Suprapubic skin (tissue), 4 donors: ENCODE measurements at regions not wholly inside any gene's neighbourhood (a gene's known extent, or its start where the extent isn't known, plus 50 kb on each side); places are given as distances from the start of the nearest gene placed in this dataset.
"Not testable (repeated sequence)": the region's sequence is repeated elsewhere in the genome, so short reads cannot be mapped to it uniquely, and the experiment has no call there.

ENCODE experiments used
- DNase-seq, 2 donors: peaks; one replicate each; pipeline ENCODE4 v3.0.0-alpha.2; 2019; ENCODE audit warnings: low spot score in 2 of 2
- H3K27ac ChIP-seq: fragments of 200-600 bp; sonication (generic); one replicate; pipeline ENCODE4 v1.5.1; 2019
- H3K27me3 ChIP-seq: fragments of 200-600 bp; sonication (generic); one replicate; pipeline ENCODE4 v1.5.1; 2019
- H3K36me3 ChIP-seq: fragments of 200-600 bp; sonication (generic); one replicate; pipeline ENCODE4 v1.5.1; 2019
- H3K4me1 ChIP-seq: fragments of 200-600 bp; sonication (generic); one replicate; pipeline ENCODE4 v1.5.1; 2019
- H3K4me3 ChIP-seq: fragments of 200-600 bp; sonication (generic); one replicate; pipeline ENCODE4 v1.5.1; 2019; ENCODE audit warnings: mild to moderate bottlenecking
- H3K9me3 ChIP-seq: fragments of 200-600 bp; sonication (generic); one replicate; pipeline ENCODE4 v1.5.1; 2019
- CTCF ChIP-seq, 2 donors: fragments of 200-600 bp in 1 of 2; fragments of 450-650 bp in 1 of 2; sonication (generic) in 1 of 2; IDR thresholded peaks; one replicate each; pipeline ENCODE4 v1.5.1; 2016 to 2019; ENCODE audit warnings: antibody characterized with exemption in 2 of 2, mild to moderate bottlenecking in 1 of 2, moderate library complexity in 1 of 2
- EP300 ChIP-seq: sonication (generic); formaldehyde crosslinking; IDR thresholded peaks from one replicate; pipeline ENCODE4 v1.6.1; 2017; ENCODE audit warnings: antibody characterized with exemption
- POLR2A ChIP-seq, 2 donors: fragments of 450-650 bp; IDR thresholded peaks; one replicate each; pipeline ENCODE4 v1.6.1; 2017; ENCODE audit warnings: antibody characterized with exemption in 2 of 2, mild to moderate bottlenecking in 2 of 2, moderate library complexity in 2 of 2
- POLR2AphosphoS5 ChIP-seq, 3 donors: sonication (generic); formaldehyde crosslinking; IDR thresholded peaks; one replicate each; pipeline ENCODE4 v1.6.1; 2017; ENCODE audit warnings: antibody characterized with exemption in 3 of 3
- WGBS: methylation state at CpG from one replicate; pipeline ENCODE4 v1.1.5; 2018; 5-methylcytosine and 5-hydroxymethylcytosine counted together

- H3K4me3 ChIP-seq, result no peak overlapping the region
- H3K9me3 ChIP-seq, result no peaks in the 10 kb centered on the region
- H3K27me3 ChIP-seq, result no peaks in the 10 kb centered on the region
- DNase-seq, result no peak
- no peak overlapping the region for H3K27ac ChIP-seq
- TF ChIP-seq POLR2AphosphoS5 (IDR thresholded peaks at IDR 0.05) (no peak), CTCF (IDR thresholded peaks at IDR 0.05) (peak in 1 of 2 donors; percentile 39)
- H3K4me1 ChIP-seq, result no peaks in the 10 kb centered on the region
- WGBS, result 6% methylated on average over 1 of the region's 1 CpG
- H3K36me3 ChIP-seq, result no peaks in the 10 kb centered on the region
Measured at GRCh38 chr5:44952376-44952775, 143.6 kb downstream of the MRPS30 start.

- no peaks in the 10 kb centered on the region for H3K4me1 ChIP-seq
- no peak overlapping the region for H3K4me3 ChIP-seq
- no peaks in the 10 kb centered on the region for H3K27me3 ChIP-seq
- no peaks in the 10 kb centered on the region for H3K36me3 ChIP-seq
- no peak for DNase-seq
- no peaks in the 10 kb centered on the region for H3K9me3 ChIP-seq
- WGBS, result 70% methylated on average over 2 of the region's 2 CpGs
- no peak overlapping the region for H3K27ac ChIP-seq
- TF ChIP-seq EP300 (no peak), POLR2AphosphoS5 (IDR thresholded peaks at IDR 0.05) (no peak), POLR2A (IDR thresholded peaks at IDR 0.05) (no peak), CTCF (IDR thresholded peaks at IDR 0.05) (no peak)
Measured at GRCh38 chr5:44953078-44953477, 144.3 kb downstream of the MRPS30 start.

GRCh38 chr5:44958943-44959454 lies 150.3 kb downstream of the MRPS30 start:
- not testable (repeated sequence) for H3K9me3 ChIP-seq, H3K27me3 ChIP-seq, H3K36me3 ChIP-seq, H3K4me1 ChIP-seq, DNase-seq, H3K27ac ChIP-seq, H3K4me3 ChIP-seq
- 87% methylated on average over 6 of the region's 6 CpGs for WGBS

- no peak for DNase-seq
- Histone ChIP-seq H3K36me3 (no peaks in the 10 kb centered on the region), H3K27me3 (no peaks in the 10 kb centered on the region), H3K4me1 (no peaks in the 10 kb centered on the region), H3K27ac (no peak overlapping the region), H3K9me3 (peaks cover 2% of the 10 kb centered on the region), H3K4me3 (no peak overlapping the region)
- WGBS, result 74% methylated on average over 4 of the region's 4 CpGs
- TF ChIP-seq POLR2AphosphoS5 (IDR thresholded peaks at IDR 0.05) (no peak), EP300 (no peak), POLR2A (IDR thresholded peaks at IDR 0.05) (no peak), CTCF (IDR thresholded peaks at IDR 0.05) (no peak)
Measured at GRCh38 chr5:44969825-44970224, 161.1 kb downstream of the MRPS30 start.

- not testable (repeated sequence) for DNase-seq, H3K36me3 ChIP-seq, H3K9me3 ChIP-seq, H3K27ac ChIP-seq, H3K27me3 ChIP-seq, H3K4me1 ChIP-seq, H3K4me3 ChIP-seq
- WGBS, result 89% methylated on average over 2 of the region's 2 CpGs
Measured at GRCh38 chr5:44970963-44971362, 162.2 kb downstream of the MRPS30 start.

- H3K27me3 ChIP-seq, result no peaks in the 10 kb centered on the region
- H3K9me3 ChIP-seq, result peaks cover 4% of the 10 kb centered on the region
- no peak for TF ChIP-seq CTCF (IDR thresholded peaks at IDR 0.05)
- DNase-seq, result no peak
- no peak overlapping the region for H3K27ac ChIP-seq
- H3K36me3 ChIP-seq, result no peaks in the 10 kb centered on the region
- WGBS, result 95% methylated on average over 14 of the region's 19 CpGs
- no peak overlapping the region for H3K4me3 ChIP-seq
- no peaks in the 10 kb centered on the region for H3K4me1 ChIP-seq
Measured at GRCh38 chr5:44974813-44975212, 166.1 kb downstream of the MRPS30 start.
